ENCODE measurements at regions not wholly inside any gene's neighbourhood (a gene's known extent, or its start where the extent isn't known, plus 50 kb on each side); places are given as distances from the start of the nearest gene placed in this dataset.
A peak's percentile ranks its signal among the peaks of the same experiment; 100 is the strongest.
"Not testable (repeated sequence)": the region's sequence is repeated elsewhere in the genome, so short reads cannot be mapped to it uniquely, and the experiment has no call there.

GRCh38 chr5:30341466-30341865 is 852.0 kb upstream of the CDH6 start:
- no peak for DNase-seq

GRCh38 chr5:30337084-30337573 is 856.4 kb upstream of the CDH6 start:
- no peak for DNase-seq

GRCh38 chr5:30331534-30331933 is 862.0 kb upstream of the CDH6 start:
- DNase-seq, result no peak

GRCh38 chr5:30325795-30326194 is 867.7 kb upstream of the CDH6 start:
- no peak for DNase-seq

GRCh38 chr5:30324083-30324482 is 869.4 kb upstream of the CDH6 start:
- no peak for DNase-seq

GRCh38 chr5:30287890-30288289 is 905.6 kb upstream of the CDH6 start:
- DNase-seq, result no peak

GRCh38 chr5:30279237-30279636 is 914.2 kb upstream of the CDH6 start:
- DNase-seq, result no peak

- DNase-seq, result no peak
Measured at GRCh38 chr5:30267026-30267425, 926.5 kb upstream of the CDH6 start.

GRCh38 chr5:30239331-30240022 is 954.0 kb upstream of the CDH6 start:
- no peak for DNase-seq

- DNase-seq, result no peak
Measured at GRCh38 chr5:30237189-30237588, 956.3 kb upstream of the CDH6 start.

- DNase-seq, result no peak
Measured at GRCh38 chr5:30209755-30210154, 983.7 kb upstream of the CDH6 start.

- DNase-seq, result peak; percentile 79
Measured at GRCh38 chr5:30197662-30198061, 995.8 kb upstream of the CDH6 start.

GRCh38 chr5:30195036-30195435 is 998.5 kb upstream of the CDH6 start:
- DNase-seq, result no peak

GRCh38 chr5:30194595-30194994 is 998.9 kb upstream of the CDH6 start:
- no peak for DNase-seq

GRCh38 chr5:30183795-30184194 is 1009.7 kb upstream of the CDH6 start:
- no peak for DNase-seq

GRCh38 chr5:30156156-30156555 is 1037.3 kb upstream of the CDH6 start:
- no peak for DNase-seq

- peak; percentile 50 for DNase-seq
Measured at GRCh38 chr5:30152431-30152830, 1041.1 kb upstream of the CDH6 start.

- no peak for DNase-seq
Measured at GRCh38 chr5:30150231-30150630, 1043.3 kb upstream of the CDH6 start.

- no peak for DNase-seq
Measured at GRCh38 chr5:30149526-30149925, 1044.0 kb upstream of the CDH6 start.

- DNase-seq, result no peak
Measured at GRCh38 chr5:30147976-30148375, 1045.5 kb upstream of the CDH6 start.

- not testable (repeated sequence) for DNase-seq
Measured at GRCh38 chr5:30144059-30144458, 1049.4 kb upstream of the CDH6 start.

GRCh38 chr5:30142432-30142831 is 1051.1 kb upstream of the CDH6 start:
- DNase-seq, result no peak

GRCh38 chr5:30121043-30121442 is 1072.4 kb upstream of the CDH6 start:
- DNase-seq, result no peak

- no peak for DNase-seq
Measured at GRCh38 chr5:30117135-30117534, 1076.4 kb upstream of the CDH6 start.

- DNase-seq, result no peak
Measured at GRCh38 chr5:30113542-30113941, 1079.9 kb upstream of the CDH6 start.
